Transverse colon (tissue), 4 donors: ENCODE measurements at regions not wholly inside any gene's neighbourhood (a gene's known extent, or its start where the extent isn't known, plus 50 kb on each side); places are given as distances from the start of the nearest gene placed in this dataset.
"Not testable (repeated sequence)": the region's sequence is repeated elsewhere in the genome, so short reads cannot be mapped to it uniquely, and the experiment has no call there.

Experiments used
- DNase-seq: peaks from one replicate; pipeline ENCODE4 v3.0.0-alpha.2; 2019
- H3K27ac ChIP-seq, 4 donors: fragments of 200-600 bp; sonication (generic); 2 replicates each; pipeline ENCODE4 v1.5.1; 2016 to 2018; ENCODE audit warnings: inconsistent platforms in 4 of 4
- H3K27me3 ChIP-seq: fragments of 200-600 bp; sonication (generic); 2 replicates; pipeline ENCODE4 v1.5.1; 2017; ENCODE audit warnings: inconsistent platforms
- H3K36me3 ChIP-seq, 4 donors: fragments of 200-600 bp; sonication (generic); 2 replicates each; pipeline ENCODE4 v1.5.1; 2017 to 2019; ENCODE audit warnings: inconsistent platforms in 4 of 4
- H3K4me1 ChIP-seq, 4 donors: fragments of 200-600 bp; sonication (generic); 2 replicates each; pipeline ENCODE4 v1.5.1; 2017 to 2020; ENCODE audit warnings: inconsistent platforms in 4 of 4
- H3K4me3 ChIP-seq, 4 donors: fragments of 200-600 bp; sonication (generic); 1 replicate in 1 of 4; 2 replicates in 3 of 4; pipeline versions ENCODE4 v1.5.1 to v1.6.1; 2017 to 2019; ENCODE audit warnings: inconsistent platforms in 4 of 4
- H3K9me3 ChIP-seq, 2 donors: fragments of 200-600 bp; sonication (generic); 2 replicates each; pipeline ENCODE4 v1.5.1; 2017 to 2019; ENCODE audit warnings: inconsistent platforms in 2 of 2
- CTCF ChIP-seq, 5 experiments: fragments of 200-600 bp in 3 of 5; fragments of 450-650 bp in 2 of 5; sonication (generic) in 3 of 5; IDR thresholded peaks; 1 replicate in 2 of 5; 2 replicates in 3 of 5; pipeline ENCODE4 v1.5.1; 2016 to 2017; ENCODE audit warnings: antibody characterized with exemption in 5 of 5, inconsistent platforms in 3 of 5, mild to moderate bottlenecking in 2 of 5, moderate library complexity in 1 of 5
- EP300 ChIP-seq: sonication (generic); formaldehyde crosslinking; IDR thresholded peaks from one replicate; pipeline ENCODE4 v1.6.1; 2017; ENCODE audit warnings: antibody characterized with exemption, low read depth
- POLR2A ChIP-seq: fragments of 450-650 bp; IDR thresholded peaks from one replicate; pipeline ENCODE4 v1.6.1; 2016; ENCODE audit warnings: antibody characterized with exemption, mild to moderate bottlenecking, moderate library complexity
- POLR2AphosphoS5 ChIP-seq, 3 donors: sonication (generic); formaldehyde crosslinking; IDR thresholded peaks; one replicate each; pipeline ENCODE4 v1.6.1; 2016; ENCODE audit warnings: antibody characterized with exemption in 3 of 3
- WGBS, 2 donors: methylation state at CpG; one replicate each; pipeline ENCODE4 v1.1.5; 2018; ENCODE audit warnings: low coverage in 1 of 2; 5-methylcytosine and 5-hydroxymethylcytosine counted together
- in situ Hi-C, 4 donors: fragments of 200-750 bp; cut with MboI; loops; one replicate each; pipeline versions ENCODE4 v1.15.0 to v1.15.1; 2017; ENCODE audit warnings: low sequenced_read_pairs in 3 of 4, low pct_ligation_motif_present in 1 of 4, low pct_unique_long_range_greater_than_20kb in 1 of 4
- intact Hi-C: fragments of 100-400 bp; cut with DNase I; formaldehyde crosslinking; loops from one replicate; pipeline ENCODE4 v1.15.1; 2023; ENCODE audit warnings: low total_unique reads

GRCh38 chr5:19235101-19235584 is 752.9 kb downstream of the CDH18 start:
- no peak for DNase-seq
- no peaks in the 10 kb centered on the region for H3K4me1 ChIP-seq
- in situ Hi-C loops, result no loop called here
- no peak for TF ChIP-seq CTCF (IDR thresholded peaks at IDR 0.05)
- TF ChIP-seq POLR2A, result no peak
- no peak for TF ChIP-seq EP300
- no peak for TF ChIP-seq POLR2AphosphoS5 (IDR thresholded peaks at IDR 0.05)
- H3K9me3 ChIP-seq, result no peaks in the 10 kb centered on the region
- intact Hi-C loops, result no loop called here
- H3K27ac ChIP-seq, result no peak overlapping the region
- H3K27me3 ChIP-seq, result no peaks in the 10 kb centered on the region
- 66 to 88% methylated on average over 5 of the region's 5 CpGs for WGBS, 2 donors
- no peak overlapping the region for H3K4me3 ChIP-seq
- no peaks in the 10 kb centered on the region for H3K36me3 ChIP-seq

DNA sequence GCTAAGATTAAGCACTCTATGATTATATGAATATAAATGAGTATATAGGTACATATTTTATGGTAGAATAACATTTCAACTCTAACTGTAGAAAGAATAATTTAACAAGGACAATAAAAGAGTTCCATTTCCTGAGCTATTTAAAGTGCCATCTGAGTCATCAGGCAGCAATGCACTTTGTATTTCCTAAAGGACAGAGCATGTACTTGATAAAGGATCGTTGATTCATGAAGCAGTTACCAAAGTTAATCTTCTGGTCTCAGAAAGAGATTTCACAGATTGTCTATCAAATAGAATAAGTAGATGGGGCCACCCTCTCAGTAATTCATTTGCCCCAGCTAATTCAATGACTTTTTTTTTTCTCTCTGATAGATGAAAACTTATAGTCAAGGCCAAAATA is 747.8 kb downstream of the CDH18 start:
- no peak for DNase-seq
- TF ChIP-seq POLR2AphosphoS5 (IDR thresholded peaks at IDR 0.05) (no peak), CTCF (IDR thresholded peaks at IDR 0.05) (no peak), EP300 (no peak), POLR2A (no peak)
- H3K36me3 ChIP-seq, result no peaks in the 10 kb centered on the region
- no peak overlapping the region for H3K27ac ChIP-seq
- intact Hi-C loops, result no loop called here
- in situ Hi-C loops, result no loop called here
- no peaks in the 10 kb centered on the region for H3K27me3 ChIP-seq
- WGBS, 2 donors, result 31 to 33% methylated on average over 1 of the region's 1 CpG
- no peaks in the 10 kb centered on the region for H3K4me1 ChIP-seq
- H3K4me3 ChIP-seq, result no peak overlapping the region
- no peaks in the 10 kb centered on the region for H3K9me3 ChIP-seq

GRCh38 chr5:19241690-19242089 is 746.3 kb downstream of the CDH18 start:
- no peaks in the 10 kb centered on the region for H3K4me1 ChIP-seq
- no peak for DNase-seq
- H3K4me3 ChIP-seq, result no peak overlapping the region
- no peaks in the 10 kb centered on the region for H3K9me3 ChIP-seq
- no peak overlapping the region for H3K27ac ChIP-seq
- TF ChIP-seq POLR2A (no peak), CTCF (IDR thresholded peaks at IDR 0.05) (no peak), EP300 (no peak), POLR2AphosphoS5 (IDR thresholded peaks at IDR 0.05) (no peak)
- no peaks in the 10 kb centered on the region for H3K27me3 ChIP-seq
- H3K36me3 ChIP-seq, result no peaks in the 10 kb centered on the region
- 63 to 74% methylated on average over 1 of the region's 1 CpG for WGBS, 2 donors
- in situ Hi-C loops, result no loop called here
- intact Hi-C loops, result no loop called here

DNA sequence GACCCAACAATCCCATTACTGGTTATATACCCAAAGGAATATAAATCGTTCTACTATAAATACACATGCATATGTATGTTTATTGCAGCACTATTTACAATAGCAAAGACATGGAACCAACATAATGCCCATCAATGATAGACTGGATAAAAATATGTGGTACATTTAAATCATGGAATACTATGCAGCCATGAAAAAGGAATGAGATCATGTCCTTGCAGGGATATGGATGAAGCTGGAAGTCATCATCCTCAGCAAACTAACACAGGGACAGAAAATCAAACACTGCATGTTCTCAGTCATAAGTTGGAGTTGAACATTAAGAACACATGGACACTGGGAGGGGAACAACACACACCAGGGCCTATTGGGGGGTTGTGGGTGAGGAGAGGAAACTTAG is 741.8 kb downstream of the CDH18 start:
- H3K27me3 ChIP-seq, in situ Hi-C loops, H3K4me3 ChIP-seq, H3K27ac ChIP-seq, H3K4me1 ChIP-seq, DNase-seq, H3K9me3 ChIP-seq, intact Hi-C loops, H3K36me3 ChIP-seq: not testable (repeated sequence)
- WGBS, 2 donors, result 80 to 82% methylated on average over 1 of the region's 1 CpG

GRCh38 chr5:19247302-19247701 is 740.7 kb downstream of the CDH18 start:
- Histone ChIP-seq H3K27ac (no peak overlapping the region), H3K27me3 (no peaks in the 10 kb centered on the region), H3K4me1 (no peaks in the 10 kb centered on the region), H3K9me3 (no peaks in the 10 kb centered on the region), H3K4me3 (no peak overlapping the region), H3K36me3 (no peaks in the 10 kb centered on the region)
- in situ Hi-C loops, result no loop called here
- DNase-seq, result no peak
- intact Hi-C loops, result no loop called here
- WGBS, 2 donors, result 87 to 97% methylated on average over 3 of the region's 3 CpGs
- TF ChIP-seq POLR2A, result no peak
- TF ChIP-seq POLR2AphosphoS5 (IDR thresholded peaks at IDR 0.05), result no peak
- no peak for TF ChIP-seq CTCF (IDR thresholded peaks at IDR 0.05)
- no peak for TF ChIP-seq EP300
